ENCODE measurements at regions not wholly inside any gene's neighbourhood (a gene's known extent, or its start where the extent isn't known, plus 50 kb on each side); places are given as distances from the start of the nearest gene placed in this dataset.

GRCh38 chrX:40465735-40466551 is 114.8 kb upstream of the ATP6AP2 start:
- H3K9me3 ChIP-seq (ENCODE audit: low read length) = no peaks in the 10 kb centered on the region
- no peak overlapping the region for H3K27ac ChIP-seq (ENCODE audit: extremely low read length, insufficient read depth, low read length)
- CTCF ChIA-PET (ENCODE audit: low intra/inter-chr PET ratio, low total read pairs) = no interaction called here
- no peak overlapping the region for H3K9ac ChIP-seq (ENCODE audit: insufficient read depth, low read depth, low read length)
- intact Hi-C loops (cut with micrococcal nuclease; ENCODE audit: unreplicated experiment) (no loop called here), in situ Hi-C loops (cut with HindIII; ENCODE audit: extremely low pct_ligation_motif_present, low pct_unique_long_range_greater_than_20kb) (no loop called here)
- H4K20me1 ChIP-seq (ENCODE audit: insufficient read depth, low read length) = no peaks in the 10 kb centered on the region
- BruUV-seq (replicated peaks) = no TSS peak
- no peaks in the 10 kb centered on the region for H3K79me2 ChIP-seq (ENCODE audit: insufficient read depth, low read length)
- ATAC-seq = no peak
- FAIRE-seq = no peak
- POLR2A ChIA-PET = no interaction called here
- H3K4me2 ChIP-seq (ENCODE audit: low read depth, low read length) = no peak overlapping the region
- no peak overlapping the region for H3K4me3 ChIP-seq (replicated peaks in 1 of 3; ENCODE audit: insufficient read depth in 1 of 3, low read depth in 2 of 3, low read length in 3 of 3)
- WGBS (ENCODE audit: low lambda C conversion rate) = 25% methylated on average over 4 of the region's 5 CpGs
- no peaks in the 10 kb centered on the region for H3K36me3 ChIP-seq (replicated peaks in 1 of 2; ENCODE audit: control insufficient read depth in 1 of 2, insufficient read depth in 2 of 2, low read length in 2 of 2)
- peaks cover 16% of the 10 kb centered on the region for H3K4me1 ChIP-seq (ENCODE audit: insufficient read depth, low read length)
- H2AFZ ChIP-seq (ENCODE audit: low read length) = no peak overlapping the region
- no peak for DNase-seq (ENCODE audit: low spot score)
- 0 out of 5 replicates have a peak, but pooled peaks cover 0 to 2% of the 10 kb centered on the region in 2 experiments for H3K27me3 ChIP-seq (ENCODE audit: control insufficient read depth in 1 of 2, insufficient read depth in 2 of 2, low read length in 2 of 2)
- TF ChIP-seq ESRRA (CRISPR knock-in tag; IDR thresholded peaks at IDR 0.05; ENCODE audit: low read depth) (no peak), ZNF17 (CRISPR knock-in tag; IDR thresholded peaks at IDR 0.05) (no peak), ZBTB33 (CRISPR knock-in tag; IDR thresholded peaks at IDR 0.05) (no peak), NFYB (CRISPR knock-in tag; IDR thresholded peaks at IDR 0.05) (peak; percentile 26; the same call in 1 of the 2 replicates), ZNF101 (CRISPR knock-in tag; IDR thresholded peaks at IDR 0.05; ENCODE audit: borderline replicate concordance, low read depth) (no peak), CEBPZ (IDR thresholded peaks at IDR 0.05; ENCODE audit: low read length) (no peak), IRF1 (CRISPR knock-in tag; IDR thresholded peaks at IDR 0.05; ENCODE audit: low read depth) (no peak), CHD2 (IDR thresholded peaks at IDR 0.05; ENCODE audit: low read depth, low read length) (no peak), BCL3 (CRISPR knock-in tag; IDR thresholded peaks at IDR 0.05) (no peak), CHCHD3 (CRISPR knock-in tag; IDR thresholded peaks at IDR 0.05) (no peak), ZMYM2 (CRISPR knock-in tag; IDR thresholded peaks at IDR 0.05) (no peak), HOMEZ (CRISPR knock-in tag; IDR thresholded peaks at IDR 0.05; ENCODE audit: low read depth) (no peak), MAFK (conservative IDR thresholded peaks at IDR 0.05 in 1 of 2, IDR thresholded peaks at IDR 0.05 in 1 of 2; ENCODE audit: low read length in 2 of 2) (no peak), TEAD3 (CRISPR knock-in tag; optimal IDR thresholded peaks at IDR 0.05; ENCODE audit: borderline replicate concordance) (no peak), NFYC (CRISPR knock-in tag; IDR thresholded peaks at IDR 0.05) (0 out of 2 replicates have a peak, but pooled peaks have one; percentile 23)

Data from HepG2 (cell line).